Activated CD4-positive, alpha-beta T cell treated with anti-CD3 and anti-CD28 coated beads for 1 hour (primary cell): ENCODE measurements at regions not wholly inside any gene's neighbourhood (a gene's known extent, or its start where the extent isn't known, plus 50 kb on each side); places are given as distances from the start of the nearest gene placed in this dataset.
"Not testable (repeated sequence)": the region's sequence is repeated elsewhere in the genome, so short reads cannot be mapped to it uniquely, and the experiment has no call there.

Experiments used
- DNase-seq: peaks from one replicate; pipeline ENCODE4 v3.0.0-alpha.2; 2020

- no peak for DNase-seq
Observed at GRCh38 chr12:46084666-46085631, 94.6 kb upstream of the SCAF11 start.

DNA sequence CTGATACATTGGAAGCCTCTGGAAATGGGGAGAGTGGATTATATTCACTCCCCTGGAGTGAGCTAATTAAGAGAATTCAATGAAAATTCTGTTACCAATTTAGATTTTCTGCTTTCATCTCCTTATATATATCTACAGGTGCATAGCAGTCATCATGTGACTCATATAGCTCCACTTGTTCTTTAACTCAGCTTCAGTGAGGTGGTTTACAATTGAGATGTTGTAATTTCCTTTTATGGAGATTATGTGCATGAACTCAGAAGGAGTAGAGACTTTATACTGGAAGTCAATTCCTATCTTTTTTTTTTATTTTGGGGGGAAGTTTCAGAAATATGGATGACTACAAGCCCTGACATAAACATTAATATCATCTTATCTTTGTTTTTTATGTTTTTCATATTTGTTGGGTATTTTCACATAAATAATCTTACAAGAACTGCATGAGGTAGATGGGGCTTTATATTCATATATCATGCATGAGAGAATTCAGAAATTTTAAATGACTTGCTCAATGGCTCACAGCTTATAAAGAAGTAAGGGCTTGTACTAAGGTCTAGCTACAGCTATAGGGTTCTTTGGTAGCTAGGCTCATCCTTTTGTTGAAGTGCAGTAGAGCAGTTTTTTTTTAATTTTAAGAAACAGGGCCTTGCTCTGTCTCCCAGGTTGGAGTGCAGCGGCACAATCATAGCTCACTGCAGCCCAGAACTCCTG, 92.3 kb upstream of the SCAF11 start:
- no peak for DNase-seq

DNA sequence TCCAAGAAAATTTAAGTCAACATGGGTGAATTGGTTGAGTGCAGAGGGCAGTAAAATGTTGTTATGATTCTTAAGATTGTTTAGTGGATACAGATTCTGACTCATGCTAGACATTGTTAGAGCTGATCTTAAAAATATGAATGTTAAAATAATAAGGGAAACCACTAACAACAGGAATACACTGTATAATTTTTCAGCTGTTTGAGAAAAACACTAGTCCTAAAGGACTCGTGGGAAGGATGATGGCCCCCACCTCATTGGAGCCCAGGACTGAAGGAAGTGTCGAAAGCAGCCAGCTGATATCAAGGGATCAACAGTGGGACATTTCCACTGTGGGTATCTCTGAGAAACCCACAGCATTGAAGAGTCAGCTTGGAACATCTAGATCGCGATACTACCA, 82.9 kb upstream of the SCAF11 start:
- no peak for DNase-seq

GRCh38 chr12:46071769-46072624, 81.6 kb upstream of the SCAF11 start:
- peak; percentile 30 for DNase-seq

DNA sequence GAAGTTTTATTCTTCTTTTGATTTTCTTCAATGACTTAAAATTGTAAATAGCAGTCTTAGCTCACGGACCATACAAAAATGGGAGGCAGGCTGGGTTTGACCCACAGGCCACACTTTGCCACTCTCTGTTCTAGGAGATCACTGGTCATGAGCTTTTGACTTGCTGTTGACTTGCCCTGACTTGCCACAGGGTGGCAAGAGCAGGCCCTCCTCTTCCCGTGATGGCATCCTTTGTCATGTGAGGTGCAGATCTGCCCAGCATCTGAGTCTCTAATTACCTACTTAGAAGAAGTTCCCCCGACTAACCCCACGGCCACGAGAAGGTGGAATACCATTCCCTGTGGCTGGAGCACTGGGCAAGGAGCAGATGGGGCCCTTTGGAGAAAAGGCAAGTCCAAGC, 81.0 kb upstream of the SCAF11 start:
- DNase-seq = no peak

DNA sequence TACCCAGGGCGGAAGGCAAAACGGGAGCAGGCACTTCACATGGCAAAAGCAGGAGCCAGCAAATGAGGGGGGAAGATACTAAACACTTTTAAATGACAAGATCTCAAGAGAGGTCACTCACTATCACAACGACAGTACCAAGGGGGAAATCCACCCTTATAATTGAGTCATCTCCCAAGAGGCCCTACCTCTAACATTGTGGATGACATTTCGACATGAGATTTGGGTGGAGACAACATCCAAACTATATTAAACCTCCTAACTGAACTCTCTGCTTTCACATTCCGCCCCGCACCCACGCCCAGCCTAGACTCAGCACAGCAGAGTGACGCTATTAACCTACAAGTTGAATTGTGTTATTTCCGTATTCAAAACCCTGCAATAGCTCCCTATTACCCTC, 76.7 kb upstream of the SCAF11 start:
- DNase-seq = no peak

- DNase-seq = no peak
Observed at GRCh38 chr12:46065412-46066166, 75.2 kb upstream of the SCAF11 start.

DNA sequence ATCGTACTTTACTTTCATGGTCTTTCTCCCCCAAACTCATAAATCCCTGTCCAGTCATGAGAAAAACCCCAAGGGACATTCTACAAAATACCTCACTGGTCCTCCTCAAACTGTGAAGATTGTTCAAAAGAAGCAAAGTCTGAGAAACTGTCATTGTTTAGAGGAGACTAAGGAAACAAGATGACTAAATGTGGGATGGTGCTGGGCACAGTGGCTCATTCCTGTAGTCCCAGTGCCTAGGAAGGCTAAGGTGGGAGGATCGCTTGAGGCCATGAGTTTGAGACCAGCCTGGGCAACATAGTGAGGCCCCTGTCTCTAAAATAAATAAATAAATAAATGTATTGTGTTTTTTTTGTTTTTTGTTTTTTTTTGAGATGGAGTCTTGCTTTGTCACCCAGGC, 74.2 kb upstream of the SCAF11 start:
- DNase-seq = no peak

DNA sequence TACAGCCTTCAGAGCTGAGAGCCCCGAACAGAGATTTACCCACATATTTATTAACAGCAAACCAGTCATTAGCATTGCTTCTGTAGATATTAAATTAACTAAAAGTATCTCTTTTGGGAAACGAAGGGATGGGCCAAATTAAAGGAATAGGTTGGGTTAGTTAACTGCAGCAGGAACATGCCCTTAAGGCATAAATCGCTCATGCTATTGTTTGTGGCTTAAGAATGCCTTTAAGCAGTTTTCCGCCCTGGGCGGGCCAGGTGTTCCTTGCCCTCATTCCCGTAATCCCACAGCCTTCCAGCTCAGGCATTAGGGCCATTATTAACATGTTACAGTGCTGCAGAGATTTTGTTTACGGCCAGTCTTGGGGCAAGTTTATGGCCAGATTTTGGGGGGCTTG, 68.3 kb upstream of the SCAF11 start:
- DNase-seq = not testable (repeated sequence)

DNA sequence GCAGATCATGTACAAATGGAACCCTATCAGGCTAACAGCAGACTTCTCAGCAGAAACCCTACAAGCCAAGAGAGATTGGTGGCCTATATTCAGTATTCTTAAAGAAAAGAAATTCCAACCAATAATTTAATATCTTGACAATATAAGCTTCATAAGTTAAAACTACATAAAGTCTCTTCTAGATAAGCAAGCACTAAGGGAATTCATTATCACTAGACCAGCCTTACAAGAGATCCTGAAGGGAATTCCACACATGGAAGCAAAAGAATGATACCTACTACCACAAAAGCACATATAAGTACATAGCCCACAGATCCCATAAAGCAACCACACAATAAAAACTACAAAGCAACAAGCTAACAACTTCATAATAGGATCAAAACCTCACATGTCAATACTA, 60.4 kb upstream of the SCAF11 start:
- no peak for DNase-seq

- no peak for DNase-seq
Observed at GRCh38 chr12:46049665-46050064, 59.3 kb upstream of the SCAF11 start.

- no peak for DNase-seq
Observed at GRCh38 chr12:46046436-46046835, 56.1 kb upstream of the SCAF11 start.

GRCh38 chr12:46043972-46044520, 53.7 kb upstream of the SCAF11 start:
- no peak for DNase-seq
